ENCODE measurements at regions not wholly inside any gene's neighbourhood (a gene's known extent, or its start where the extent isn't known, plus 50 kb on each side); places are given as distances from the start of the nearest gene placed in this dataset.

GRCh38 chr9:28967226-28967625 lies 1393.9 kb upstream of the C9orf72 start:
- TF ChIP-seq POLR2A (IDR thresholded peaks at IDR 0.05) (no peak), CTCF (IDR thresholded peaks at IDR 0.05) (no peak)

All from lower leg skin (tissue), 3 donors.